Hepatocyte (in vitro differentiated cells): ENCODE measurements at regions not wholly inside any gene's neighbourhood (a gene's known extent, or its start where the extent isn't known, plus 50 kb on each side); places are given as distances from the start of the nearest gene placed in this dataset.

Experiments used
- EZH2 ChIP-seq: fragments of 200-600 bp; sonication (generic); IDR thresholded peaks from 2 replicates; pipeline ENCODE4 v1.6.1; 2016; ENCODE audit warnings: antibody characterized with exemption, mild to moderate bottlenecking, borderline replicate concordance
- EZH2phosphoT487 ChIP-seq: fragments of 200-600 bp; sonication (generic); IDR thresholded peaks from one replicate; pipeline ENCODE4 v1.6.1; 2018; ENCODE audit warnings: antibody characterized with exemption, mild to moderate bottlenecking, low read depth, moderate library complexity; ENCODE audit not compliant: unreplicated experiment, severe bottlenecking
- TF ChIP-seq, protein P1 (sequence below): fragments of 200-600 bp; sonication (generic); IDR thresholded peaks from 2 replicates; pipeline ENCODE4 v1.5.1; 2016; ENCODE audit warnings: antibody characterized with exemption, mild to moderate bottlenecking; ENCODE audit not compliant: poor library complexity

DNA sequence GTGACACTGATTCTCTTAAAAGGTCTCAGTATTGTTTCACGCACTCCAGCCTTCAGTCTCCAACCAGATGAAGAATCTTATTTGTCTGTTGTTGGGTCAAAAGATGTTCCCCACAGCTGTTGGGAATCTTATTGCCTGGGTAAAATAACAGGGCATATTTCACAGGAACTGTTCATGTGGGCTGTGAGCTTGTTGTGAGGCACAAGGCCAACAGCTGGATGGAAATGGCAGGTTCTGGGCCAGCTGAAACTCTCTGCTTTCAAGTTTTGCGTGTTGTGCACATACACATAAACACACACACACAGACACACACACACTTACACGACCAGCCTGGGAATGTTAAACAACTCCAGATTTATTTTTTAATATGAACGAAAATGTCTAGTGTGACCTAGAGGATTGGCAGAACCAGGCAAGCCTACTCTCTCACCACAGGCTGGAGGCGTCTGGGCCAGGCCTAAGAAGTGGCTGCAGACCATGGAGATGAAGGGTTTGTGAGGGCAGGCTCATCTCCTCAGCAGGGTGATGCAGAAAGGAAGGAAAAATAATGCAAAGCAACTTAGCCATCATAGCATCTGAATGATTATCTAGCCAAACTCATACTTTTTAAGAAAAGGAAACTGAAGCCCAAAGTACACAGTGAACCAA lies 357.0 kb downstream of the TTLL7 start:
- TF ChIP-seq, protein P1, sequence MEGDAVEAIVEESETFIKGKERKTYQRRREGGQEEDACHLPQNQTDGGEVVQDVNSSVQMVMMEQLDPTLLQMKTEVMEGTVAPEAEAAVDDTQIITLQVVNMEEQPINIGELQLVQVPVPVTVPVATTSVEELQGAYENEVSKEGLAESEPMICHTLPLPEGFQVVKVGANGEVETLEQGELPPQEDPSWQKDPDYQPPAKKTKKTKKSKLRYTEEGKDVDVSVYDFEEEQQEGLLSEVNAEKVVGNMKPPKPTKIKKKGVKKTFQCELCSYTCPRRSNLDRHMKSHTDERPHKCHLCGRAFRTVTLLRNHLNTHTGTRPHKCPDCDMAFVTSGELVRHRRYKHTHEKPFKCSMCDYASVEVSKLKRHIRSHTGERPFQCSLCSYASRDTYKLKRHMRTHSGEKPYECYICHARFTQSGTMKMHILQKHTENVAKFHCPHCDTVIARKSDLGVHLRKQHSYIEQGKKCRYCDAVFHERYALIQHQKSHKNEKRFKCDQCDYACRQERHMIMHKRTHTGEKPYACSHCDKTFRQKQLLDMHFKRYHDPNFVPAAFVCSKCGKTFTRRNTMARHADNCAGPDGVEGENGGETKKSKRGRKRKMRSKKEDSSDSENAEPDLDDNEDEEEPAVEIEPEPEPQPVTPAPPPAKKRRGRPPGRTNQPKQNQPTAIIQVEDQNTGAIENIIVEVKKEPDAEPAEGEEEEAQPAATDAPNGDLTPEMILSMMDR, result no peak
- no peak for TF ChIP-seq EZH2phosphoT487
- TF ChIP-seq EZH2, result no peak
